T47D (cell line): ENCODE measurements at regions not wholly inside any gene's neighbourhood (a gene's known extent, or its start where the extent isn't known, plus 50 kb on each side); places are given as distances from the start of the nearest gene placed in this dataset.
"Not testable (repeated sequence)": the region's sequence is repeated elsewhere in the genome, so short reads cannot be mapped to it uniquely, and the experiment has no call there.

Experiments
- DNase-seq, 2 experiments: peaks; one replicate each; pipeline versions ENCODE4 v3.0.0 to v3.0.0-alpha.2; 2011 to 2012; ENCODE audit warnings: low read depth in 1 of 2, low spot score in 1 of 2
- JUND ChIP-seq: IDR thresholded peaks from 2 replicates; pipeline ENCODE4 v1.6.1; 2012; ENCODE audit warnings: low read depth
- in situ Hi-C: cut with HindIII; loops from 2 replicates; pipeline ENCODE4 v1.10.0; 2016; ENCODE audit warnings: low sequenced_read_pairs, low pct_unique_long_range_greater_than_20kb

DNA sequence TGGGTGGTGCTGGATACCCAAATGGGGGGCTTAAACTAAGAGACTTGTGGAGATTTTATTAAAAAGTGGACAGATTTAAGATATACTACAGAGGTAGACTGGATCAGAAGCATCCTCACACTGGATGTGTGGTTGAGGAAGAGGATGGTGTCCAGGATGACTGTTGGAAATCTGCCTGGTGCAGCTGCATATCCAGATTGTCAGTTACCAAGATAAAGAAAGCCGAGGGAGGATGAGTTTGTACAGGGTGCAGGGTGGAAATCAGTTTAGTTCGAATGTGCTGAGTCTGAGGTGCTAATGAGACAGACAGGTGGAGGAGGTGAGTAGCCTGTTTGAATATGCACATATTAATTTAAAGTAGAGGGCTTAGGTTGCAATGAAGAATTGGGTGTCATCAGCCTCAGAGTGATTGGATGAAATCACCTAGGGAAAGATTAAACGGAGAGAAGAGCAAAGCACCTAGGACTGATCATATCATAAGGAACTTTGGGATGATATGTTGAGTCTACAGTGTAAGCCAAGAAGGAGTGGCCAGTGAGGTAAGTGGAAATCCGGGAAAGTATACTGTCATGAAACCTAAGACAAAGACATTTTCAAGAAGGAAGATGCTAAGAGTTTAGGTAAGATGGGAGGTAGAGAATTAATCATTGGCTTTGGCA, 74.1 kb upstream of the GOLGA8B start:
- TF ChIP-seq JUND = no peak
- in situ Hi-C loops = no loop called here
- no peak for DNase-seq

- no peak for TF ChIP-seq JUND
- DNase-seq = no peak
- in situ Hi-C loops = no loop called here
These were observed 72.8 kb upstream of the GOLGA8B start for GRCh38 chr15:34656005-34656796.

- no peak for TF ChIP-seq JUND
- in situ Hi-C loops = no loop called here
- no peak for DNase-seq
These were observed 71.9 kb upstream of the GOLGA8B start for GRCh38 chr15:34655326-34655725.

DNA sequence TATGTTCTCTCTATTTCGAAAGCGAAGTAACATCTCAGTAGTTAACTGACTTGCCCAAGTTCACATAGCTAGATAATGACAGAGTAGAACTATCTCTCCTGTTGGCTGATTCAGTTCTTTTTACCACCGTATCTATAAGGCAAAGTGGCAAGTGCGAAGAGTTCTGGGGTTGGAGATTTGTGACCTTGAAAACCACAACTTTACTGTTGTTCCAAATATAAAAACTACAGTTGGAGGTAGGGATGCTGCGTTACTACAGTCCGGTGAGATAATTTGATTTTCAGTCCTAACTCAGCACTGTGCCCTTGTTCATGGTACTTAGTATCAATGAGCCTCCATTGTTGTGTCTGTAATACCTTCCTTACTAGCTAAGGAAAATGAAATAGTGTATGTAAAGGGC, 71.2 kb upstream of the GOLGA8B start:
- no peak for TF ChIP-seq JUND
- DNase-seq = no peak
- in situ Hi-C loops = no loop called here

- in situ Hi-C loops = no loop called here
- no peak for TF ChIP-seq JUND
- DNase-seq = no peak
These were observed 70.5 kb upstream of the GOLGA8B start for GRCh38 chr15:34653992-34654391.

- DNase-seq, in situ Hi-C loops: not testable (repeated sequence)
These were observed 69.9 kb upstream of the GOLGA8B start for GRCh38 chr15:34653326-34653725.

DNA sequence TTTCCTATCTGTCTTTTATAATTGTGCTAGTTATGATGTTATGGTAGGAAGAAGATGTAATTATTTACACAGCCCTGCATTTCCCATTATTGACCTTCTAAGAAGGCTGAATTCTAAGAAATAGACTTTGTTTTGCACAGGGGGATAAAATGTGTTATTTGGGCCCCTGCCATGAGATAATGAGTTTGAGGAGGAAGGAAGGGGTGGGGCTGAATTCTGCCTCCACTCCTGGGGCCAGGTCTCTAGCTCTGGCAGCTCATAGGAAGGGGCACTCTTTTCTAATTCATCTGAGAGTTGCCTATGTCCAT, 69.2 kb upstream of the GOLGA8B start:
- DNase-seq = no peak
- in situ Hi-C loops = no loop called here
- no peak for TF ChIP-seq JUND

DNA sequence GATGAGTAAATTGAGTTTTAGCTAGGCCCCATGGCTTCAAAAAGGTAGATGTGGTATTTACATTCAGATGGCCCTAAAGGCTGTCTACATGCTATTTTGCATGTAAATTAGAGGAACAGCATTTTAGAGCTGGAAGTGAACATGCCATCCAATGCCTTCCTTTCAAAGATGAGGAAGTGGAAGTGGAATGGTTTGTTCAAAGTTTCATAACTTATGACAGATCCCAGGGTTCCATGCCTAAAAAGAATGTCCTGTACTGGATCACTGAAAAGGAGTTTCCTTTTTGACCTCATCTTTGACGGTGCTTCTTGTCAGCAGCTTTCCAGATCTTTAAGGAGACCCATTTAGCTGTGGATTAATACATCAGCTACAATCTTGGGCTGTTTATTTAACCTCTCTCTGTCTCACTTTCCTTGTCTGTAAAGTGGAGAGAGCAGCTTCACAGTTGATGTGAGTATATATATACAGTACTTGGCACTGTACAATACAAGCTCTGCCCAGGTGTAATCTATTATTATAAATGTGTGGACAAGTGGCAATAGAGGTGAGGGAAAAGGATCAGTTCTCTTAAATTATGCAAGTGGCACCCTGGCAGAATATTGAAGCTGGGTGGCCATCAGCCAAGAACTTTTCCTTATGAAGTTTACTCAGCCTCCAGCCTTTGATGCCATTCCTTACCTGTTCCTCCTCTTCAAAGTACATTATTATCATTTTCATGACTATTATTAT, 68.7 kb upstream of the GOLGA8B start:
- DNase-seq = no peak
- in situ Hi-C loops = no loop called here
- no peak for TF ChIP-seq JUND

DNA sequence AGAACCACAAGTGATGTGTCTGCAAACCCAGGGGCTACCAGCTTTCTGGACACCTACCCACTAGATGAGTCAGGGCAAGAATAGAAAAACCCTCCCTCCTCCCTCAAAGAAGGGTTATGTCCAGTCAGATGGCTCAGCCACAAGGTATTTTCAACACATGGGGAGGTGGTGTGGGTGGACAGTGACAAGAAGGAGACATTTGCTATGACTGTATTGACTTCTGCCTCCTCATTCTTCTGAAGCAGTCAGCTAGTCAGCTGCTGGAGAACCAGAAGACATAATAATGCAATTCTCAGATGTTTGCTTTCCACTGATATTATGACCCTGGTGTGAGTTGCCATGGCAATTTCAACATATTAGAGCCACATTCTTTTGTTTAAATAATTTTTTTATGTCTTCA, 66.7 kb upstream of the GOLGA8B start:
- in situ Hi-C loops = no loop called here
- no peak for TF ChIP-seq JUND
- DNase-seq = no peak

GRCh38 chr15:34648294-34648631, 64.8 kb upstream of the GOLGA8B start:
- DNase-seq = no peak
- in situ Hi-C loops = no loop called here
- TF ChIP-seq JUND = no peak

DNA sequence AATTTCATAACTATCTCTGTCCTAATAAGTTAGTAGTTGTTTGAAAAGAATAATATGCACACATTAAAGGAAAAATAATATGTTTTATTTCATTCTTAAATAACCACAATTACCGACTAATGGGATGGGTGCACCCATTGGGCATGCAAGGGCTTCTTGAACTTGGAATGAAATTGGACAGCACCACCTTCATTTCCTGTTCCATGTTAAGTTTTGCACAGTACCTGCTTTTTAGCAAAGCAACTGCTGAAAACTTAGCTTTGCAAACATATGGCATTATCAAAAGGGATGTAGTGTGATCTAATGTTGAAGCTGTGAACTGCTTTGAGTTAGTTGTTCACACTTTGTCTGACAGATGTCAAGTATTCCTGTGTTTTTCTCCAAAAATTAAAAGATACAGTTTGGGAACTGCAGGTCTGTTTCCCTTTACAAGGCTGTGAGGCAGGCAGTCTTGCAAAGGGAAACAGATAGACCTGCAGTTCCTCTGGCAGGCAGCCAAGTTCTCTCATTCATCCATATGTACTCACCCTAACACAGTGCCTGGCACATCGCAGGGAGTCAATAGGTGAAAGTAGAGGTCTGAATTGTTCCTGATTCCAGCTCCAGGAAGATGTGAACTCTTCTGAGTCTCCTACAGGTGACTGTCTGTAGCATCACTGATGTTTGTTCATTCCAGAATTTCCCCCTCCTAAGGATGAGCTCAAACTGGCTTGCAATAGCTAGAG, 64.3 kb upstream of the GOLGA8B start:
- no peak for TF ChIP-seq JUND
- DNase-seq = peak in 1 of 2 experiments; percentile 6
- in situ Hi-C loops = no loop called here

DNA sequence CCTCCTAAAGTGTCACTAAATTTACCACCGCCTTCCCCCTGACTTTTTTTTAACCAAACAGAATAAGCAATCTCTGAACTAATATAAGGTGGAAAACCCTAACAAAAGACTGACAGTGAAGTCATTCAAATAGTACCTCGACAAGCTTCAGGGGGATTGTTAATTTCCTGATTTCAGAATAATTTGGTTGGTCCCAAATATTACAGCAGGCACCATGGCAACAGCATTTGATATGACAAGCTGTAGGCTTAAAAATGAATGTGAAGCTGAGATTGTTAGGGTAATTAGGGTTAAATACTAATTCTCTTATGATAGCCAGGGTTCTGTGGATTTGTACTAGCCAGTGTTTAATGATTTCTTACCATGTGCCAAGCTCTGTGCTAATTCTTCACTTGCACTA, 63.5 kb upstream of the GOLGA8B start:
- no peak for TF ChIP-seq JUND
- no peak for DNase-seq
- in situ Hi-C loops = no loop called here

- no peak for DNase-seq
- TF ChIP-seq JUND = no peak
- in situ Hi-C loops = no loop called here
These were observed 61.4 kb upstream of the GOLGA8B start for GRCh38 chr15:34644851-34645250.
